ENCODE measurements at regions not wholly inside any gene's neighbourhood (a gene's known extent, or its start where the extent isn't known, plus 50 kb on each side); places are given as distances from the start of the nearest gene placed in this dataset.

- H3K4me3 ChIP-seq: no peak overlapping the region
- RAD21 ChIA-PET (ENCODE audit: unreplicated experiment): no interaction called here
- no peaks in the 10 kb centered on the region for H4K20me1 ChIP-seq (ENCODE audit: control insufficient read depth, insufficient read depth)
- intact Hi-C loops (cut with micrococcal nuclease; ENCODE audit: unreplicated experiment): no loop called here
- CTCF ChIA-PET: interaction anchor here (0.6 kb wide), 1 partner anchor 13 kb away, joined by 3 read pairs; no protein-coding TSS in a partner anchor
- no peaks in the 10 kb centered on the region for H3K4me1 ChIP-seq (ENCODE audit: control insufficient read depth, insufficient read depth, low read length)
- BruUV-seq (replicated peaks): no TSS peak
- H3K9me3 ChIP-seq (replicated peaks; ENCODE audit: control insufficient read depth, insufficient read depth, low read length): no peaks in the 10 kb centered on the region
- H3K4me2 ChIP-seq (ENCODE audit: control insufficient read depth, insufficient read depth): no peak overlapping the region
- H3K27ac ChIP-seq (ENCODE audit: control insufficient read depth, insufficient read depth): no peak overlapping the region
- TF ChIP-seq POU2F2 (IDR thresholded peaks at IDR 0.05; ENCODE audit: borderline replicate concordance, low read depth, low read length) (no peak), CREB1 (IDR thresholded peaks at IDR 0.05; ENCODE audit: low read depth) (no peak), NRF1 (conservative IDR thresholded peaks at IDR 0.05; ENCODE audit: low read depth, low read length) (no peak), FOXM1 (IDR thresholded peaks at IDR 0.05; ENCODE audit: low read depth, low read length) (no peak), E2F4 (IDR thresholded peaks at IDR 0.05; ENCODE audit: low read depth, low read length) (no peak), CEBPB (IDR thresholded peaks at IDR 0.05; ENCODE audit: borderline replicate concordance in 1 of 2, low read depth in 2 of 2, low read length in 2 of 2) (no peak), CBX3 (IDR thresholded peaks at IDR 0.05; ENCODE audit: borderline replicate concordance, low read depth) (no peak), STAT3 (IDR thresholded peaks at IDR 0.05; ENCODE audit: low read depth, low read length) (no peak), CEBPZ (IDR thresholded peaks at IDR 0.05; ENCODE audit: low read depth, low read length) (no peak), E2F8 (IDR thresholded peaks at IDR 0.05; ENCODE audit: low read depth, partially characterized antibody) (no peak), HDAC6 (IDR thresholded peaks at IDR 0.05; ENCODE audit: unreplicated experiment) (no peak), SRF (IDR thresholded peaks at IDR 0.05; ENCODE audit: low read depth in 2 of 2, low read length in 2 of 2) (no peak), EP300 (IDR thresholded peaks at IDR 0.05; ENCODE audit: borderline replicate concordance in 1 of 2, control insufficient read depth in 1 of 2, low read depth in 2 of 2, low read length in 2 of 2) (no peak), CHD4 (IDR thresholded peaks at IDR 0.05) (no peak), CHD1 (IDR thresholded peaks at IDR 0.05; ENCODE audit: low read depth, low read length) (no peak)
- H3K9ac ChIP-seq (ENCODE audit: control insufficient read depth, insufficient read depth, low read length): no peak overlapping the region
- DNase-seq (ENCODE audit: low read depth, low spot score) (no peak), ATAC-seq (no peak), FAIRE-seq (no peak)
- in situ Hi-C loops (cut with MboI): no loop called here
- POLR2A ChIA-PET: no interaction called here
- no peaks in the 10 kb centered on the region for H3K36me3 ChIP-seq (ENCODE audit: control insufficient read depth in 2 of 2, insufficient read depth in 2 of 2, low read length in 1 of 2)
- 0% methylated on average over 2 of the region's 2 CpGs for WGBS (ENCODE audit: insufficient coverage, insufficient replicate concordance, low lambda C conversion rate, missing lambda C conversion rate)
- H3K27me3 ChIP-seq (replicated peaks in 1 of 2; ENCODE audit: control insufficient read depth in 2 of 2, insufficient read depth in 2 of 2, low read length in 1 of 2): no peaks in the 10 kb centered on the region
- SMC1A ChIA-PET (ENCODE audit: uncharacterized antibody, unreplicated experiment): no interaction called here
- H3K79me2 ChIP-seq (ENCODE audit: control insufficient read depth, insufficient read depth, low read length): no peaks in the 10 kb centered on the region
- no peak overlapping the region for H2AFZ ChIP-seq (ENCODE audit: control insufficient read depth, low read depth, low read length)
Measured at GRCh38 chr18:39862341-39862740, 2092.7 kb upstream of the PIK3C3 start.

All from GM12878 (cell line).